Stimulated activated CD8-positive, alpha-beta memory T cell treated with anti-CD3 and anti-CD28 coated beads, Interleukin-15, amount 100 ng/mL, for 24 hours (primary cell): ENCODE measurements at regions not wholly inside any gene's neighbourhood (a gene's known extent, or its start where the extent isn't known, plus 50 kb on each side); places are given as distances from the start of the nearest gene placed in this dataset.
"Not testable (repeated sequence)": the region's sequence is repeated elsewhere in the genome, so short reads cannot be mapped to it uniquely, and the experiment has no call there.

Source experiments
- DNase-seq: peaks from one replicate; pipeline ENCODE4 v3.0.0-alpha.2; 2020; ENCODE audit warnings: low read depth

- DNase-seq = not testable (repeated sequence)
These were observed 518.4 kb downstream of the TUBA3C start for GRCh38 chr13:18663222-18663621.

GRCh38 chr13:18643644-18644172 is 537.9 kb downstream of the TUBA3C start:
- peak; percentile 1 for DNase-seq

- not testable (repeated sequence) for DNase-seq
These were observed 552.7 kb downstream of the TUBA3C start for GRCh38 chr13:18628928-18629327.

GRCh38 chr13:18628428-18628827 is 553.2 kb downstream of the TUBA3C start:
- DNase-seq = no peak

GRCh38 chr13:18624061-18624460 is 557.6 kb downstream of the TUBA3C start:
- not testable (repeated sequence) for DNase-seq

GRCh38 chr13:18618442-18618841 is 563.2 kb downstream of the TUBA3C start:
- DNase-seq = not testable (repeated sequence)

- DNase-seq = not testable (repeated sequence)
These were observed 571.1 kb downstream of the TUBA3C start for GRCh38 chr13:18610476-18610875.

GRCh38 chr13:18609371-18609770 is 572.3 kb downstream of the TUBA3C start:
- not testable (repeated sequence) for DNase-seq

- not testable (repeated sequence) for DNase-seq
These were observed 572.8 kb downstream of the TUBA3C start for GRCh38 chr13:18608851-18609250.

- DNase-seq = not testable (repeated sequence)
These were observed 581.3 kb downstream of the TUBA3C start for GRCh38 chr13:18600366-18600765.

- not testable (repeated sequence) for DNase-seq
These were observed 581.8 kb downstream of the TUBA3C start for GRCh38 chr13:18599791-18600211.

- DNase-seq = not testable (repeated sequence)
These were observed 583.1 kb downstream of the TUBA3C start for GRCh38 chr13:18598543-18598942.

- DNase-seq = not testable (repeated sequence)
These were observed 583.7 kb downstream of the TUBA3C start for GRCh38 chr13:18597940-18598339.

GRCh38 chr13:18577103-18577502 is 604.5 kb downstream of the TUBA3C start:
- DNase-seq = not testable (repeated sequence)

- not testable (repeated sequence) for DNase-seq
These were observed 613.7 kb downstream of the TUBA3C start for GRCh38 chr13:18567890-18568289.
